ENCODE measurements at regions not wholly inside any gene's neighbourhood (a gene's known extent, or its start where the extent isn't known, plus 50 kb on each side); places are given as distances from the start of the nearest gene placed in this dataset.

DNA sequence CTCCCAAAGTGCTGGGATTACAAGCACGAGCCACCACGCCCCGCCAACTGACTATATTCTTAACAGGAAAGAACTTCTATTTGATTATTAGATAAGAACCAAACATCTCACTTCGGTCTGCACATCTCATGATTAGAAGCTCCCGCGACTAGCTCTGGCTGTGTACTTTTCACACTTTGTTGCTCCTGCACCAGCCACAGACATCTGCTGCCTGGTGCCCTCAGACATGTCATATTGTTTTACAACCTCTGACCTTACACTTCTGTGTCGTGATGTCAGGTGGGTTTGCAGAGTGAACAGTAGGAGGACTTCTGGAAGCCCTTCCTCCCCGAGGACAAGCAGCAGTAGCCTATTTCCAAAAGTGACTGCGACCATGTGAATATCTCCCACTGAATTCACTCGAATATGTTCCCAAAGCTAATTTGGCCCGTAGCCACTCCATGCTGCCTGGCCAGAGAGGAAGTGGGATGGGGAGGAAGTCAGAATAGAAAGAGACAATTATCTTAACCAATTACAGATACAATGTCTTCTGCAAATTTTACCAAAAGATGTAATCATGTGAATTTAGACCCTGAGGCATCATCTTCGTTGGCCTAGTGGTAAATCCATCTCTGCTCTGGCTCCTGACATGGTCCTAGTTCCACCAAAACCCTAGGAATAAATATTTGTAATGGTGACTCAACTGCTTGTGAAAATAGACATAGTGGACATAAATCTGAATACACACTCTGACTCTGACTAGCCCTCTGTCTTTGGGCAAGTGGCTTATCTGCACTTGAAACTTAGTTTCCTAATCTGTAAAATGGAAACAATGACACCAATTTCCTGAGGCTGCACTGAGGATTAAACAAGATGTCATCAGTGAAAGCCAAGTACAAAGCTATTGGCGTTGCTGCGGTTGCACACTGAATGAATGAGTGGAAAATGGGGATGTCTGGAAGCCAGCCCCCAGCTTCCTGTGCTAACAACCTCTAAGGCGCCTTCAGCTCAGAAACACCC is 406.1 kb downstream of the LRATD1 start:
- H3F3A ChIP-seq (replicated peaks; ENCODE audit: insufficient read depth) = no peaks in the 10 kb centered on the region
- H3K4me2 ChIP-seq = no peak overlapping the region
- WGBS (ENCODE audit: low lambda C conversion rate) = 36% methylated on average over 15 of the region's 15 CpGs
- no peaks in the 10 kb centered on the region for H3K9me3 ChIP-seq
- H3K4me3 ChIP-seq (ENCODE audit: low read depth in 2 of 2, low read length in 1 of 2) = no peak overlapping the region
- TF ChIP-seq MEF2A (IDR thresholded peaks at IDR 0.05; ENCODE audit: borderline replicate concordance, low read depth) = no peak
- TF ChIP-seq USF1 (IDR thresholded peaks at IDR 0.05; ENCODE audit: borderline replicate concordance, low read depth) = no peak
- TF ChIP-seq EP300 (IDR thresholded peaks at IDR 0.05; ENCODE audit: borderline replicate concordance in 1 of 2, low read depth in 1 of 2, low read length in 1 of 2) = no peak
- TF ChIP-seq RFX5 (IDR thresholded peaks at IDR 0.05; ENCODE audit: low read length) = no peak
- TF ChIP-seq FOXJ3 (CRISPR knock-in tag; IDR thresholded peaks at IDR 0.05) = no peak
- TF ChIP-seq FOXM1 (IDR thresholded peaks at IDR 0.05; ENCODE audit: low read depth) = no peak
- TF ChIP-seq MXI1 (IDR thresholded peaks at IDR 0.05; ENCODE audit: low read depth, low read length) = no peak
- TF ChIP-seq PBX3 (IDR thresholded peaks at IDR 0.05) = no peak
- TF ChIP-seq FOSL2 (IDR thresholded peaks at IDR 0.05; ENCODE audit: borderline replicate concordance, low read depth) = no peak
- TF ChIP-seq SMC3 (IDR thresholded peaks at IDR 0.05; ENCODE audit: low read depth, low read length) = no peak
- TF ChIP-seq RXRA (IDR thresholded peaks at IDR 0.05; ENCODE audit: borderline replicate concordance, low read depth) = no peak
- TF ChIP-seq, protein P1, sequence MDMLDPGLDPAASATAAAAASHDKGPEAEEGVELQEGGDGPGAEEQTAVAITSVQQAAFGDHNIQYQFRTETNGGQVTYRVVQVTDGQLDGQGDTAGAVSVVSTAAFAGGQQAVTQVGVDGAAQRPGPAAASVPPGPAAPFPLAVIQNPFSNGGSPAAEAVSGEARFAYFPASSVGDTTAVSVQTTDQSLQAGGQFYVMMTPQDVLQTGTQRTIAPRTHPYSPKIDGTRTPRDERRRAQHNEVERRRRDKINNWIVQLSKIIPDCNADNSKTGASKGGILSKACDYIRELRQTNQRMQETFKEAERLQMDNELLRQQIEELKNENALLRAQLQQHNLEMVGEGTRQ (IDR thresholded peaks at IDR 0.05; ENCODE audit: borderline replicate concordance, low read depth, low read length) = no peak
- no peak for TF ChIP-seq REST (IDR thresholded peaks at IDR 0.05; ENCODE audit: low read depth, low read length)
- no peak for TF ChIP-seq TCF12 (IDR thresholded peaks at IDR 0.05)
- no peak for TF ChIP-seq RAD21 (IDR thresholded peaks at IDR 0.05; ENCODE audit: low read length)
- no peak for TF ChIP-seq JUND (IDR thresholded peaks at IDR 0.05)
- no peak for TF ChIP-seq POLR2AphosphoS5 (IDR thresholded peaks at IDR 0.05; ENCODE audit: low read depth, low read length)
- no peak for TF ChIP-seq ZBTB33 (IDR thresholded peaks at IDR 0.05; ENCODE audit: borderline replicate concordance, low read depth)
- TF ChIP-seq MAX (IDR thresholded peaks at IDR 0.05; ENCODE audit: low read depth) = no peak
- ChIA-PET POLR2A (interaction anchor here (0.6 kb wide), 1 partner anchor 52 kb away, joined by 4 read pairs; no protein-coding TSS in a partner anchor), CTCF (interaction anchor here (0.8 to 4.8 kb wide), 4 partner anchors 20 to 539 kb away, joined by 3 to 19 read pairs (median 3); no protein-coding TSS in a partner anchor)
- no peaks in the 10 kb centered on the region for H3K36me3 ChIP-seq (replicated peaks in 1 of 2; ENCODE audit: control insufficient read depth in 1 of 2, insufficient read depth in 2 of 2, low read length in 1 of 2)
- no peaks in the 10 kb centered on the region for H3K79me2 ChIP-seq (ENCODE audit: insufficient read depth)
- no peaks in the 10 kb centered on the region for H3K9me2 ChIP-seq
- DNase-seq = no peak
- H2AFZ ChIP-seq (ENCODE audit: low read depth) = no peak overlapping the region
- no peak overlapping the region for H3K9ac ChIP-seq
- H4K20me1 ChIP-seq (ENCODE audit: insufficient read depth) = no peaks in the 10 kb centered on the region
- H3K27me3 ChIP-seq (ENCODE audit: insufficient read depth) = no peaks in the 10 kb centered on the region
- peaks cover 0 to 5% of the 10 kb centered on the region in 2 experiments; a peak in 1 of 4 replicates for H3K4me1 ChIP-seq (ENCODE audit: control insufficient read depth in 1 of 2, insufficient read depth in 2 of 2, low read depth in 1 of 2, low read length in 1 of 2)
- no peak overlapping the region; a peak in 1 of 4 replicates for H3K27ac ChIP-seq (ENCODE audit: low read depth in 2 of 2, low read length in 1 of 2)

All from SK-N-SH (cell line).